WTC11 (cell line): ENCODE measurements at regions not wholly inside any gene's neighbourhood (a gene's known extent, or its start where the extent isn't known, plus 50 kb on each side); places are given as distances from the start of the nearest gene placed in this dataset.
A peak's percentile ranks its signal among the peaks of the same experiment; 100 is the strongest.

Source experiments
- ATAC-seq: fragments of 200-7000 bp; cut with Tn5 transposase; 2 replicates; pipeline ENCODE4 v1.10.0; 2021; ENCODE audit warnings: mild to moderate bottlenecking, moderate library complexity
- CTCF ChIA-PET: fragments of 300-600 bp; sonication (Branson Sonifier 250); formaldehyde crosslinking; loops from one replicate; lab custom pipeline; 2021; ENCODE audit warnings: antibody characterized with exemption; lab: Charles Lee
- POLR2A ChIA-PET: fragments of 350-600 bp; sonication (Branson Sonifier 250); formaldehyde crosslinking; loops from one replicate; lab custom pipeline; 2021; ENCODE audit warnings: antibody characterized with exemption; lab: Charles Lee
- DNase-seq: peaks from one replicate; pipeline ENCODE4 v3.0.0; 2021; ENCODE audit warnings: low spot score
- H3K27ac Mint-ChIP-seq: 2 replicates; pipeline ENCODE4 v1.8.0; 2021; ENCODE audit warnings: mixed read lengths
- H3K27me3 Mint-ChIP-seq: 2 replicates; pipeline ENCODE4 v1.8.0; 2021; ENCODE audit warnings: low read depth, mild to moderate bottlenecking, moderate library complexity, mixed read lengths
- H3K36me3 Mint-ChIP-seq: 2 replicates; pipeline ENCODE4 v1.8.0; 2021; ENCODE audit warnings: mixed read lengths
- H3K4me1 Mint-ChIP-seq: 2 replicates; pipeline ENCODE4 v1.8.0; 2022; ENCODE audit warnings: mixed read lengths
- H3K4me3 Mint-ChIP-seq: 2 replicates; pipeline ENCODE4 v1.8.0; 2021; ENCODE audit warnings: mild to moderate bottlenecking, moderate library complexity, mixed read lengths
- H3K9me3 Mint-ChIP-seq: 2 replicates; pipeline ENCODE4 v1.8.0; 2021; ENCODE audit warnings: mixed read lengths
- FOXP1 ChIP-seq: sonication (generic); formaldehyde crosslinking; IDR thresholded peaks from 2 replicates; pipeline ENCODE4 v1.8.0; 2022; ENCODE audit warnings: missing genetic modification reagents, mild to moderate bottlenecking, moderate library complexity, borderline replicate concordance
- GABPB1 ChIP-seq: sonication (generic); formaldehyde crosslinking; IDR thresholded peaks from 2 replicates; pipeline ENCODE4 v1.8.1; 2023; ENCODE audit warnings: mild to moderate bottlenecking, missing genetic modification reagents
- GTF2I ChIP-seq: fragments of 250-450 bp; sonication (Bioruptor Pico); conservative IDR thresholded peaks from 2 replicates; pipeline ENCODE4 v1.4.0; 2021; ENCODE audit warnings: mild to moderate bottlenecking
- JAZF1 ChIP-seq: fragments of 250-450 bp; sonication (Bioruptor Pico); IDR thresholded peaks from 2 replicates; pipeline ENCODE4 v1.9.0; 2021; ENCODE audit warnings: moderate library complexity, mild to moderate bottlenecking, inconsistent platforms
- ZNF317 ChIP-seq: sonication (generic); formaldehyde crosslinking; IDR thresholded peaks from 2 replicates; pipeline ENCODE4 v1.8.1; 2023; ENCODE audit warnings: low read depth, mild to moderate bottlenecking, moderate library complexity, missing genetic modification reagents, borderline replicate concordance
- ZNF396 ChIP-seq: fragments of 250-450 bp; sonication (Bioruptor Pico); IDR thresholded peaks from 2 replicates; pipeline ENCODE4 v1.8.0; 2021; ENCODE audit warnings: mild to moderate bottlenecking, moderate library complexity, borderline replicate concordance
- ZNF416 ChIP-seq: fragments of 250-450 bp; sonication (Bioruptor Pico); IDR thresholded peaks from 2 replicates; pipeline ENCODE4 v1.9.0; 2021; ENCODE audit warnings: mild to moderate bottlenecking, inconsistent platforms
- TF ChIP-seq, protein P1 (sequence below): sonication (generic); formaldehyde crosslinking; IDR thresholded peaks from 2 replicates; pipeline ENCODE4 v1.8.0; 2022; ENCODE audit warnings: missing genetic modification reagents
- TF ChIP-seq, protein P2 (sequence below): sonication (generic); formaldehyde crosslinking; IDR thresholded peaks from 2 replicates; pipeline ENCODE4 v1.8.0; 2023; ENCODE audit warnings: missing genetic modification reagents
- TF ChIP-seq, protein P3 (sequence below): fragments of 250-450 bp; sonication (Bioruptor Pico); conservative IDR thresholded peaks from 2 replicates; pipeline ENCODE4 v1.9.0; 2021; ENCODE audit warnings: mild to moderate bottlenecking
- TF ChIP-seq, protein P4 (sequence below): sonication (generic); formaldehyde crosslinking; IDR thresholded peaks from 2 replicates; pipeline ENCODE4 v1.8.1; 2022; ENCODE audit warnings: mild to moderate bottlenecking, moderate library complexity, missing genetic modification reagents
- TF ChIP-seq, protein P5 (sequence below): sonication (generic); formaldehyde crosslinking; IDR thresholded peaks from 2 replicates; pipeline ENCODE4 v1.8.0; 2022; ENCODE audit warnings: mild to moderate bottlenecking, missing genetic modification reagents
- TF ChIP-seq, protein P6 (sequence below): sonication (generic); formaldehyde crosslinking; IDR thresholded peaks from 2 replicates; pipeline ENCODE4 v1.8.0; 2022; ENCODE audit warnings: mild to moderate bottlenecking, missing genetic modification reagents
- TF ChIP-seq, protein P7 (sequence below): sonication (generic); formaldehyde crosslinking; IDR thresholded peaks from 2 replicates; pipeline ENCODE4 v1.8.0; 2023; ENCODE audit warnings: mild to moderate bottlenecking, missing genetic modification reagents

DNA sequence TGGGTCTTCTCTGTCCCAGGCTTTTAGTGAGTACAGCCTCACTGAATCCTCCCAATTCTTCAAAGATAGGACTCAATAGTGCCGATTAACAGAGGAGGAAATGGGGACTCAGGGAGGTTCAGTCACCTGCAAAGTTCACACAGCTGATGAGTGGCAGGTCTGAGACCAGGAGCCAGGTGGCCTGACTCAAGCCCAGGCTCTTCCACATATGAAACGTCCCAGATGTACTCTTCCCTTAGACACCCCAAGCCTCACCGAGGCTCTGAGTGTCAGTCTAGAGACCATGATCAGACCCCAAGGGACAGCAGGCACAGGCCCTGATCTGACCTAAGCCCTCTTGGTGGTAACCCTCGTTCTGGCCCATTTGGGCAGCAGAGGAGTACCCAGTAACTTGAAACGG lies 115.2 kb downstream of the INHBB start (continued):
- TF ChIP-seq, protein P1, sequence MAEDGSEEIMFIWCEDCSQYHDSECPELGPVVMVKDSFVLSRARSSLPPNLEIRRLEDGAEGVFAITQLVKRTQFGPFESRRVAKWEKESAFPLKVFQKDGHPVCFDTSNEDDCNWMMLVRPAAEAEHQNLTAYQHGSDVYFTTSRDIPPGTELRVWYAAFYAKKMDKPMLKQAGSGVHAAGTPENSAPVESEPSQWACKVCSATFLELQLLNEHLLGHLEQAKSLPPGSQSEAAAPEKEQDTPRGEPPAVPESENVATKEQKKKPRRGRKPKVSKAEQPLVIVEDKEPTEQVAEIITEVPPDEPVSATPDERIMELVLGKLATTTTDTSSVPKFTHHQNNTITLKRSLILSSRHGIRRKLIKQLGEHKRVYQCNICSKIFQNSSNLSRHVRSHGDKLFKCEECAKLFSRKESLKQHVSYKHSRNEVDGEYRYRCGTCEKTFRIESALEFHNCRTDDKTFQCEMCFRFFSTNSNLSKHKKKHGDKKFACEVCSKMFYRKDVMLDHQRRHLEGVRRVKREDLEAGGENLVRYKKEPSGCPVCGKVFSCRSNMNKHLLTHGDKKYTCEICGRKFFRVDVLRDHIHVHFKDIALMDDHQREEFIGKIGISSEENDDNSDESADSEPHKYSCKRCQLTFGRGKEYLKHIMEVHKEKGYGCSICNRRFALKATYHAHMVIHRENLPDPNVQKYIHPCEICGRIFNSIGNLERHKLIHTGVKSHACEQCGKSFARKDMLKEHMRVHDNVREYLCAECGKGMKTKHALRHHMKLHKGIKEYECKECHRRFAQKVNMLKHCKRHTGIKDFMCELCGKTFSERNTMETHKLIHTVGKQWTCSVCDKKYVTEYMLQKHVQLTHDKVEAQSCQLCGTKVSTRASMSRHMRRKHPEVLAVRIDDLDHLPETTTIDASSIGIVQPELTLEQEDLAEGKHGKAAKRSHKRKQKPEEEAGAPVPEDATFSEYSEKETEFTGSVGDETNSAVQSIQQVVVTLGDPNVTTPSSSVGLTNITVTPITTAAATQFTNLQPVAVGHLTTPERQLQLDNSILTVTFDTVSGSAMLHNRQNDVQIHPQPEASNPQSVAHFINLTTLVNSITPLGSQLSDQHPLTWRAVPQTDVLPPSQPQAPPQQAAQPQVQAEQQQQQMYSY (CRISPR knock-in tag): no peak
- TF ChIP-seq, protein P2, sequence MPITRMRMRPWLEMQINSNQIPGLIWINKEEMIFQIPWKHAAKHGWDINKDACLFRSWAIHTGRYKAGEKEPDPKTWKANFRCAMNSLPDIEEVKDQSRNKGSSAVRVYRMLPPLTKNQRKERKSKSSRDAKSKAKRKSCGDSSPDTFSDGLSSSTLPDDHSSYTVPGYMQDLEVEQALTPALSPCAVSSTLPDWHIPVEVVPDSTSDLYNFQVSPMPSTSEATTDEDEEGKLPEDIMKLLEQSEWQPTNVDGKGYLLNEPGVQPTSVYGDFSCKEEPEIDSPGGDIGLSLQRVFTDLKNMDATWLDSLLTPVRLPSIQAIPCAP (CRISPR knock-in tag): no peak
- TF ChIP-seq ZNF396 (CRISPR knock-in tag) (no peak), JAZF1 (CRISPR knock-in tag) (no peak), GABPB1 (CRISPR knock-in tag) (no peak)
- TF ChIP-seq, protein P3, sequence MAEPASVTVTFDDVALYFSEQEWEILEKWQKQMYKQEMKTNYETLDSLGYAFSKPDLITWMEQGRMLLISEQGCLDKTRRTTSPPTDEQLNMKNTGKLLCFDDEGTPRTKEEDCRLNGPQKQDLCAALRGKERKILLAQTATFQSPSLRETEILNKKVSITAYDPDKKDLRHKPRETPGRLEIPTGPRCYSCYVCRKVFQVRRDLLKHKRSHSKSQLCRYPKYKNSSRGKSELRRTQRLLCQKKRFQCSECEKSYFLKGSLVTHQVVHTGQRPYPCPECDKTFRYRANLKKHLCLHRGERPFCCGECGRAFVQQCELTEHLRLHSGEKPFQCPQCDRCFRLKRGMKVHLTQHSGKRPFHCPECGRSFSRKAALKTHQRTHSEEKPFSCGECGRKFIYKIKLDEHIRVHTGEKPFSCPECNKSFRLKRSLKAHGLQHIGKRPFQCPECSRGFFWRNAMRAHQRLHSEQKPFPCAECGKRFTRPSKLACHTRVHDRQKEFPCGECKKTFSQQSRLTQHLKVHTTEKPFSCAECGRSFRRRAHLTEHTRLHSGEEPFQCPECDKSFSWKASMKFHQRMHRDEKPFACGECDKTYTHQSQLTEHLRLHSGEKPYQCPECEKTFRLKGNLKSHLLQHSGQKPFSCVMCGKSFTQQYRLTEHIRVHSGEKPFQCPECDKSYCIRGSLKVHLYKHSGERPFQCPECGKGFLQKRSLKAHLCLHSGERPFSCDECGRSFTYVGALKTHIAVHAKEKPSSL (CRISPR knock-in tag): no peak
- TF ChIP-seq, protein P4, sequence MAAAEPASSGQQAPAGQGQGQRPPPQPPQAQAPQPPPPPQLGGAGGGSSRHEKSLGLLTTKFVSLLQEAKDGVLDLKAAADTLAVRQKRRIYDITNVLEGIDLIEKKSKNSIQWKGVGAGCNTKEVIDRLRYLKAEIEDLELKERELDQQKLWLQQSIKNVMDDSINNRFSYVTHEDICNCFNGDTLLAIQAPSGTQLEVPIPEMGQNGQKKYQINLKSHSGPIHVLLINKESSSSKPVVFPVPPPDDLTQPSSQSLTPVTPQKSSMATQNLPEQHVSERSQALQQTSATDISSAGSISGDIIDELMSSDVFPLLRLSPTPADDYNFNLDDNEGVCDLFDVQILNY (CRISPR knock-in tag): no peak
- TF ChIP-seq, protein P5, sequence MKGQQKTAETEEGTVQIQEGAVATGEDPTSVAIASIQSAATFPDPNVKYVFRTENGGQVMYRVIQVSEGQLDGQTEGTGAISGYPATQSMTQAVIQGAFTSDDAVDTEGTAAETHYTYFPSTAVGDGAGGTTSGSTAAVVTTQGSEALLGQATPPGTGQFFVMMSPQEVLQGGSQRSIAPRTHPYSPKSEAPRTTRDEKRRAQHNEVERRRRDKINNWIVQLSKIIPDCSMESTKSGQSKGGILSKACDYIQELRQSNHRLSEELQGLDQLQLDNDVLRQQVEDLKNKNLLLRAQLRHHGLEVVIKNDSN (CRISPR knock-in tag): no peak
- TF ChIP-seq, protein P6, sequence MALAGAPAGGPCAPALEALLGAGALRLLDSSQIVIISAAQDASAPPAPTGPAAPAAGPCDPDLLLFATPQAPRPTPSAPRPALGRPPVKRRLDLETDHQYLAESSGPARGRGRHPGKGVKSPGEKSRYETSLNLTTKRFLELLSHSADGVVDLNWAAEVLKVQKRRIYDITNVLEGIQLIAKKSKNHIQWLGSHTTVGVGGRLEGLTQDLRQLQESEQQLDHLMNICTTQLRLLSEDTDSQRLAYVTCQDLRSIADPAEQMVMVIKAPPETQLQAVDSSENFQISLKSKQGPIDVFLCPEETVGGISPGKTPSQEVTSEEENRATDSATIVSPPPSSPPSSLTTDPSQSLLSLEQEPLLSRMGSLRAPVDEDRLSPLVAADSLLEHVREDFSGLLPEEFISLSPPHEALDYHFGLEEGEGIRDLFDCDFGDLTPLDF (CRISPR knock-in tag): no peak

DNA sequence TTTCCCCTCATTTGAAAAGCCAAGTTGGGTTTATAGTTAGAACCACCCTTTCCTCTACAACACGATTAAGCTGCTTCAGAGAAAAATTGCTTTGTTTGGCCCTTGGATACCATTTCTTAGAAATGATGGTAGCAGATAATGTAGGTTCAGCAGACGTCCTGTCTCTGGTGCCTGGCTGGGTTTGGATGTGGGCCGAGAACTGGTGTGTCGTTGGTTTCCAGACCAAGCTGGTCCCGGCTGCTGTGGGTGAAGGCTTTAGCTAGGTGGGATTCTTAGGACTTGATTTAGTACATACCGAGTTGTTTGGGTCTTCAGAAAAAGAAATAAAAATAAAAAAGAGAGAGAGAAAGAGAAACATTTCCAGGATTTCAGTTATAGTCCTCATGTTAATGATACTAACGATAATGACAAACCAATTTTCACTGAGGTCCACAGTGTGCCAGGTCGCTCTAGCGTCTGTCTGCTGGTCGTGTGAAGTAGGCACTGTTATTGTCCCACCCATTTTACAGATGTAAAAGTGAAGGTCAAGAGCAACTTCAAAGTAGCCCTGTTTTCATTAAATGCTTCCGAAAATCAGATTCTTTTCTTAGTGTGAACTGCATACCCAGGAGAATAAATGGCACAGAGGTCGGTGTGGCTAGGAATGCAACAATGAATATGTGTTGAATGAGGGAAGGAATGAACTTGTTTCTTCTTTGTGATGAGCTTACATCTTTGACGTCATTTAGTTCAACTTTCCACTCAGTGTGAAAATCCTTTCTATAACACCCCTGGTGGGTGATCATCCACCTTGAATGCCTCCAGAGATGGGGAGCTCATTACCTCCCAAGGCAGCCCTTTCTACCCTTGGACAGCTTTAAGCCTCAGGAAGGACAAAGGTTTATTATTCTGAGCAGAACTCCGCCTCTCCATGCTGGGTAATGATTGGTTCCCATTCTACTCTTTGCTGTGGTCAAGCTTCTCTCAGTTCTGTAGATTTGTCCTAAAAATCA lies 115.9 kb downstream of the INHBB start:
- Mint-ChIP-seq H3K4me3 (no peak overlapping the region), H3K36me3 (peaks cover 6% of the 10 kb centered on the region; the same call in 1 of the 2 replicates), H3K9me3 (peaks cover 17% of the 10 kb centered on the region), H3K27ac (no peak overlapping the region), H3K27me3 (peaks cover 99% of the 10 kb centered on the region), H3K4me1 (peaks cover 15% of the 10 kb centered on the region)
- CTCF ChIA-PET: interaction anchor here (1.2 to 1.9 kb wide), 2 partner anchors 91 to 118 kb away, joined by 3 to 7 read pairs; no protein-coding TSS in a partner anchor
- no peak for TF ChIP-seq ZNF416
- 0 out of 2 replicates have a peak, but pooled peaks have one; percentile 7 for TF ChIP-seq GTF2I (CRISPR knock-in tag)
- no peak for TF ChIP-seq FOXP1 (CRISPR knock-in tag)
- TF ChIP-seq, protein P7, sequence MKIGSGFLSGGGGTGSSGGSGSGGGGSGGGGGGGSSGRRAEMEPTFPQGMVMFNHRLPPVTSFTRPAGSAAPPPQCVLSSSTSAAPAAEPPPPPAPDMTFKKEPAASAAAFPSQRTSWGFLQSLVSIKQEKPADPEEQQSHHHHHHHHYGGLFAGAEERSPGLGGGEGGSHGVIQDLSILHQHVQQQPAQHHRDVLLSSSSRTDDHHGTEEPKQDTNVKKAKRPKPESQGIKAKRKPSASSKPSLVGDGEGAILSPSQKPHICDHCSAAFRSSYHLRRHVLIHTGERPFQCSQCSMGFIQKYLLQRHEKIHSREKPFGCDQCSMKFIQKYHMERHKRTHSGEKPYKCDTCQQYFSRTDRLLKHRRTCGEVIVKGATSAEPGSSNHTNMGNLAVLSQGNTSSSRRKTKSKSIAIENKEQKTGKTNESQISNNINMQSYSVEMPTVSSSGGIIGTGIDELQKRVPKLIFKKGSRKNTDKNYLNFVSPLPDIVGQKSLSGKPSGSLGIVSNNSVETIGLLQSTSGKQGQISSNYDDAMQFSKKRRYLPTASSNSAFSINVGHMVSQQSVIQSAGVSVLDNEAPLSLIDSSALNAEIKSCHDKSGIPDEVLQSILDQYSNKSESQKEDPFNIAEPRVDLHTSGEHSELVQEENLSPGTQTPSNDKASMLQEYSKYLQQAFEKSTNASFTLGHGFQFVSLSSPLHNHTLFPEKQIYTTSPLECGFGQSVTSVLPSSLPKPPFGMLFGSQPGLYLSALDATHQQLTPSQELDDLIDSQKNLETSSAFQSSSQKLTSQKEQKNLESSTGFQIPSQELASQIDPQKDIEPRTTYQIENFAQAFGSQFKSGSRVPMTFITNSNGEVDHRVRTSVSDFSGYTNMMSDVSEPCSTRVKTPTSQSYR (CRISPR knock-in tag): no peak
- no peak for TF ChIP-seq ZNF317
- DNase-seq (no peak), ATAC-seq (no peak)
- POLR2A ChIA-PET: no interaction called here
